ENCODE measurements at regions not wholly inside any gene's neighbourhood (a gene's known extent, or its start where the extent isn't known, plus 50 kb on each side); places are given as distances from the start of the nearest gene placed in this dataset.

- TF ChIP-seq EZH2 (IDR thresholded peaks at IDR 0.05): no peak
- no peak for TF ChIP-seq CTCF (IDR thresholded peaks at IDR 0.05)
- no peak for TF ChIP-seq EZH2phosphoT487 (IDR thresholded peaks at IDR 0.05)
These were observed 176.9 kb upstream of the ARSJ start for GRCh38 chr4:114156371-114156770.
